Neural cell (in vitro differentiated cells): ENCODE measurements at regions not wholly inside any gene's neighbourhood (a gene's known extent, or its start where the extent isn't known, plus 50 kb on each side); places are given as distances from the start of the nearest gene placed in this dataset.

ENCODE experiments used
- H2AFZ ChIP-seq: fragments of 200-600, 300-800 bp; sonication (generic), shearing (Covaris generic); 2 replicates; pipeline ENCODE4 v1.6.0; 2014; ENCODE audit warnings: low read depth, mild to moderate bottlenecking, antibody characterized with exemption, low read length, moderate library complexity
- H3F3A ChIP-seq: fragments of 200-600 bp; shearing (Covaris generic); 2 replicates; pipeline ENCODE4 v1.6.1; 2016; ENCODE audit warnings: mild to moderate bottlenecking, moderate library complexity, mixed read lengths, antibody characterized with exemption, low read length; ENCODE audit not compliant: insufficient read depth, poor library complexity, severe bottlenecking
- H3K27ac ChIP-seq: fragments of 200-600, 300-800 bp; sonication (generic), shearing (Covaris generic); 2 replicates; pipeline ENCODE4 v1.5.1; 2014; ENCODE audit warnings: mild to moderate bottlenecking, low read length, moderate library complexity
- H3K27me3 ChIP-seq: fragments of 300-800, 200-600 bp; sonication (generic), shearing (Covaris generic); 2 replicates; pipeline ENCODE4 v1.6.0; 2014; ENCODE audit warnings: mild to moderate bottlenecking, low read depth, low read length, moderate library complexity; ENCODE audit not compliant: insufficient read depth
- H3K36me3 ChIP-seq: fragments of 300-800, 200-600 bp; sonication (generic), shearing (Covaris generic); 2 replicates; pipeline ENCODE4 v1.5.1; 2014; ENCODE audit warnings: mild to moderate bottlenecking, antibody characterized with exemption, low read length, moderate library complexity; ENCODE audit not compliant: insufficient read depth
- H3K4me2 ChIP-seq: fragments of 300-800, 200-600 bp; sonication (generic), shearing (Covaris generic); 2 replicates; pipeline ENCODE4 v1.6.0; 2014; ENCODE audit warnings: mild to moderate bottlenecking, low read length
- H3K4me3 ChIP-seq: fragments of 300-800, 200-600 bp; sonication (generic), shearing (Covaris generic); 2 replicates; pipeline ENCODE4 v1.5.1; 2014; ENCODE audit warnings: mild to moderate bottlenecking, low read length, moderate library complexity
- H3K79me2 ChIP-seq: fragments of 200-600 bp; shearing (Covaris generic); replicated peaks from 2 replicates; pipeline ENCODE4 v1.6.0; 2014; ENCODE audit warnings: mild to moderate bottlenecking, low read length, moderate library complexity; ENCODE audit not compliant: insufficient read depth
- H3K9ac ChIP-seq: fragments of 300-800, 200-600 bp; sonication (generic), shearing (Covaris generic); 2 replicates; pipeline ENCODE4 v1.6.1; 2016; ENCODE audit warnings: mild to moderate bottlenecking, low read length, mixed read lengths
- H3K9me2 ChIP-seq: fragments of 200-600 bp; shearing (Covaris generic); 2 replicates; pipeline ENCODE4 v1.6.1; 2016; ENCODE audit warnings: mild to moderate bottlenecking, low read length, mixed read lengths; ENCODE audit not compliant: insufficient read depth
- H3K9me3 ChIP-seq: fragments of 200-600, 300-800 bp; sonication (generic), shearing (Covaris generic); 2 replicates; pipeline ENCODE4 v1.6.1; 2016; ENCODE audit warnings: mild to moderate bottlenecking, mixed run types, low read length, moderate library complexity, mixed read lengths
- H4K20me1 ChIP-seq: fragments of 200-600 bp; shearing (Covaris generic); 2 replicates; pipeline ENCODE4 v1.6.1; 2016; ENCODE audit warnings: mild to moderate bottlenecking, mixed run types; ENCODE audit not compliant: insufficient read depth
- EP300 ChIP-seq: fragments of 450-650 bp; conservative IDR thresholded peaks from 2 replicates; pipeline ENCODE4 v1.6.1; 2014; ENCODE audit warnings: antibody characterized with exemption, mild to moderate bottlenecking, moderate library complexity; ENCODE audit not compliant: poor library complexity, severe bottlenecking
- EZH2 ChIP-seq: fragments of 200-600, 300-800 bp; shearing (Covaris generic), sonication (generic); IDR thresholded peaks from 2 replicates; pipeline ENCODE4 v1.6.1; 2014; ENCODE audit warnings: antibody characterized with exemption, low read length, borderline replicate concordance, mild to moderate bottlenecking; ENCODE audit not compliant: insufficient read depth, poor library complexity, severe bottlenecking
- MXI1 ChIP-seq: fragments of 450-650 bp; conservative IDR thresholded peaks from 2 replicates; pipeline ENCODE4 v1.6.1; 2014; ENCODE audit warnings: antibody characterized with exemption, mild to moderate bottlenecking; ENCODE audit not compliant: poor library complexity, severe bottlenecking
- POLR2AphosphoS5 ChIP-seq: IDR thresholded peaks from 2 replicates; pipeline ENCODE4 v1.6.1; 2012
- RAD21 ChIP-seq: fragments of 450-650 bp; conservative IDR thresholded peaks from 2 replicates; pipeline ENCODE4 v1.6.1; 2014; ENCODE audit warnings: antibody characterized with exemption, mild to moderate bottlenecking, moderate library complexity
- SMC3 ChIP-seq: fragments of 450-650 bp; conservative IDR thresholded peaks from 2 replicates; pipeline ENCODE4 v1.6.1; 2014; ENCODE audit warnings: antibody characterized with exemption, mild to moderate bottlenecking, moderate library complexity; ENCODE audit not compliant: poor library complexity
- TAF1 ChIP-seq: IDR thresholded peaks from 2 replicates; pipeline ENCODE4 v1.6.1; 2012; ENCODE audit warnings: low read depth
- TF ChIP-seq, protein P1 (sequence below): fragments of 450-650 bp; IDR thresholded peaks from 2 replicates; pipeline ENCODE4 v1.5.1; 2014; ENCODE audit warnings: antibody characterized with exemption, mild to moderate bottlenecking, moderate library complexity; ENCODE audit not compliant: poor library complexity, severe bottlenecking
- TF ChIP-seq, protein P2 (sequence below): IDR thresholded peaks from 2 replicates; pipeline ENCODE4 v1.6.1; 2012; ENCODE audit warnings: borderline replicate concordance

DNA sequence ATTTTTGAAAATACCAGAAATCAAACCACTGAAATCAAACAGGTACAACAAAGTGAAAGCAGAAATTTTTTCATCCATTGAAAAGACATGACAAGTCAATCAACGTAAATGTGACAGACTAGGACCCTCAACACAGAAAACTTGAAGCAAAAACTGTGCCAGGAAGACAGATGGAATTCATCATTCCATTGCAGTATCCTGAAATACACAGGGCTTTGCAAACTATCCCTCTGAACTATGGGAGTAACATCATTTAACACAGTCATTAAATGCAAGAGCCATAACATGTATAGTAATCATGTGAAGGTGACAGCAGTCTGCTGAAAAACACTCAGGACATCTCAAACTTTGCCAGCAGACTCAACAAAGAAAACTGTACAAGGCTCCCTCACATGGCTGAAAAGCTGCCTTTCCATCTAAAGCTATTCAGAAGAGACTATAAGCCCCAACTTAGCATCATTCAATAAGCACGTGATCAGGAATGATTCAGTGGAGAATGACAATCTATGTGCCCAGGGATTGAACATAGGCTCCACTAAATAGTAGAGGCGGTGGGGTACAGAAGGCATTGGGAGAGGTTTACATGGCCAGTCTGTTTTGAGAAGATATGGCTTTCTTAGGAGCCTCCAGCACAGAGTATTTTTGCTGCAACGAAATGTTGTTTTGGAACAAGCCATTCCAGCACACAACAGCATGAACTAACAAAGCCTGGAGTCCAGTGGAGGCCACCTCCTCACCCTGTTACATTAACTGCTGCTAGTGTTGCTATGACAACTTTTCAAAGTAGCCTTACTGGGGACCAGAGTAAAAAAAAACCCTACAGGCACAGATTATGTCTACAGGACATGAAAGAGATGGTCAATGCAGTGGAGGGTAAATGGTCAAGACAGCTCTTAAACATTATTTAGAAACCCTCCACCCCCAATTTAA, 274.5 kb upstream of the NOCT start:
- H3K4me2 ChIP-seq: no peak overlapping the region

DNA sequence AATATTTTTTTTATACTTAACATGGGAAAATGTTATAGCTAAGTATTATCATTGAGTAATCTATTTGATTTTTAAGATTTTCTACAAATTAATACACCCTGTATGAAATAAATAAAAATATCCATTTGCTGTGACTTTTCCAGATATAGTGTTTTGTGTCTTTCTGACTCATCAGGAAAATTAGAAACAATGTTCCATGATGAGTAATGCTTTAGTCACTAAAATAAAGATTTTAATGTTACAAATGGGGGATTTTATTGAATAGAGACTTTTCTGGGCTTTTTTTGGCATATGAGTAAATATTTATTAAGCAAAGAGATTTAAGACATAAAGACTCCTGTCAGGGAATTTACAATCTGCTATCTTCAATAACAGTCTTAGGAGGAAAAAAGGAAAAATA, 279.2 kb upstream of the NOCT start:
- H3K9me3 ChIP-seq: no peaks in the 10 kb centered on the region
- no peak overlapping the region for H3K4me2 ChIP-seq
- H3K36me3 ChIP-seq: no peaks in the 10 kb centered on the region
- no peak overlapping the region for H2AFZ ChIP-seq
- H3F3A ChIP-seq: no peaks in the 10 kb centered on the region
- no peaks in the 10 kb centered on the region for H4K20me1 ChIP-seq
- H3K27ac ChIP-seq: no peak overlapping the region
- H3K79me2 ChIP-seq: no peaks in the 10 kb centered on the region
- TF ChIP-seq POLR2AphosphoS5 (no peak), TAF1 (no peak)
- H3K27me3 ChIP-seq: no peaks in the 10 kb centered on the region
- H3K9me2 ChIP-seq: no peaks in the 10 kb centered on the region
- no peak overlapping the region for H3K4me3 ChIP-seq
- H3K9ac ChIP-seq: no peak overlapping the region

More for the DNA sequence above, 274.5 kb upstream of the NOCT start:
- Histone ChIP-seq H3K79me2 (no peaks in the 10 kb centered on the region), H4K20me1 (no peaks in the 10 kb centered on the region), H3K9me3 (no peaks in the 10 kb centered on the region), H3K36me3 (no peaks in the 10 kb centered on the region), H3K9me2 (no peaks in the 10 kb centered on the region), H3K27me3 (no peaks in the 10 kb centered on the region), H3K4me3 (no peak overlapping the region), H3K9ac (no peak overlapping the region), H3K27ac (no peak overlapping the region), H3F3A (no peaks in the 10 kb centered on the region), H2AFZ (no peak overlapping the region)
- TF ChIP-seq SMC3 (no peak), RAD21 (no peak), EP300 (no peak), MXI1 (no peak)
- TF ChIP-seq, protein P1, sequence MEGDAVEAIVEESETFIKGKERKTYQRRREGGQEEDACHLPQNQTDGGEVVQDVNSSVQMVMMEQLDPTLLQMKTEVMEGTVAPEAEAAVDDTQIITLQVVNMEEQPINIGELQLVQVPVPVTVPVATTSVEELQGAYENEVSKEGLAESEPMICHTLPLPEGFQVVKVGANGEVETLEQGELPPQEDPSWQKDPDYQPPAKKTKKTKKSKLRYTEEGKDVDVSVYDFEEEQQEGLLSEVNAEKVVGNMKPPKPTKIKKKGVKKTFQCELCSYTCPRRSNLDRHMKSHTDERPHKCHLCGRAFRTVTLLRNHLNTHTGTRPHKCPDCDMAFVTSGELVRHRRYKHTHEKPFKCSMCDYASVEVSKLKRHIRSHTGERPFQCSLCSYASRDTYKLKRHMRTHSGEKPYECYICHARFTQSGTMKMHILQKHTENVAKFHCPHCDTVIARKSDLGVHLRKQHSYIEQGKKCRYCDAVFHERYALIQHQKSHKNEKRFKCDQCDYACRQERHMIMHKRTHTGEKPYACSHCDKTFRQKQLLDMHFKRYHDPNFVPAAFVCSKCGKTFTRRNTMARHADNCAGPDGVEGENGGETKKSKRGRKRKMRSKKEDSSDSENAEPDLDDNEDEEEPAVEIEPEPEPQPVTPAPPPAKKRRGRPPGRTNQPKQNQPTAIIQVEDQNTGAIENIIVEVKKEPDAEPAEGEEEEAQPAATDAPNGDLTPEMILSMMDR: no peak

DNA sequence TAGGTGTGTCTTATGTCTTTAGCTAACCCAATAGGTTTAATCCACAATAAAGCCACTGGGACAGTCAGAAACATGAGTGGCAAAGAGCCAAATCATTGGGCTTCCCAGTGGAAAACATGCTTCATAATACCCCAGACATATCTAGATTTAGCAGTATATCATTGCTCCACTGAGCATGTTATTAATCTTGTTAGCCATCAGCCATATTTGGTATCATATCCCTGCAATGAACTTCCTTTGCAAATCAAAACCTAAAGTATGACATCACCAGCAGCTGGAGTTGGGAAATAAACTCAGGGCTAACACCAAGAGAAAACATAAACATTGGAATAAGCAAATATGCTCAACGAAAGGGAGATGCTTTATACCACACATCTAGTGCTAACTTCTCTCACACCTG, 280.8 kb upstream of the NOCT start:
- Histone ChIP-seq H4K20me1 (no peaks in the 10 kb centered on the region), H3K9ac (no peak overlapping the region), H3K27me3 (no peaks in the 10 kb centered on the region), H3F3A (no peaks in the 10 kb centered on the region), H3K4me2 (no peak overlapping the region), H3K9me2 (no peaks in the 10 kb centered on the region), H2AFZ (no peak overlapping the region), H3K27ac (no peak overlapping the region), H3K4me3 (no peak overlapping the region), H3K36me3 (no peaks in the 10 kb centered on the region), H3K79me2 (no peaks in the 10 kb centered on the region), H3K9me3 (no peaks in the 10 kb centered on the region)
- TF ChIP-seq, protein P1: no peak
- TF ChIP-seq RAD21 (no peak), POLR2AphosphoS5 (no peak), EP300 (no peak), MXI1 (no peak), EZH2 (no peak), TAF1 (no peak)
- TF ChIP-seq, protein P2, sequence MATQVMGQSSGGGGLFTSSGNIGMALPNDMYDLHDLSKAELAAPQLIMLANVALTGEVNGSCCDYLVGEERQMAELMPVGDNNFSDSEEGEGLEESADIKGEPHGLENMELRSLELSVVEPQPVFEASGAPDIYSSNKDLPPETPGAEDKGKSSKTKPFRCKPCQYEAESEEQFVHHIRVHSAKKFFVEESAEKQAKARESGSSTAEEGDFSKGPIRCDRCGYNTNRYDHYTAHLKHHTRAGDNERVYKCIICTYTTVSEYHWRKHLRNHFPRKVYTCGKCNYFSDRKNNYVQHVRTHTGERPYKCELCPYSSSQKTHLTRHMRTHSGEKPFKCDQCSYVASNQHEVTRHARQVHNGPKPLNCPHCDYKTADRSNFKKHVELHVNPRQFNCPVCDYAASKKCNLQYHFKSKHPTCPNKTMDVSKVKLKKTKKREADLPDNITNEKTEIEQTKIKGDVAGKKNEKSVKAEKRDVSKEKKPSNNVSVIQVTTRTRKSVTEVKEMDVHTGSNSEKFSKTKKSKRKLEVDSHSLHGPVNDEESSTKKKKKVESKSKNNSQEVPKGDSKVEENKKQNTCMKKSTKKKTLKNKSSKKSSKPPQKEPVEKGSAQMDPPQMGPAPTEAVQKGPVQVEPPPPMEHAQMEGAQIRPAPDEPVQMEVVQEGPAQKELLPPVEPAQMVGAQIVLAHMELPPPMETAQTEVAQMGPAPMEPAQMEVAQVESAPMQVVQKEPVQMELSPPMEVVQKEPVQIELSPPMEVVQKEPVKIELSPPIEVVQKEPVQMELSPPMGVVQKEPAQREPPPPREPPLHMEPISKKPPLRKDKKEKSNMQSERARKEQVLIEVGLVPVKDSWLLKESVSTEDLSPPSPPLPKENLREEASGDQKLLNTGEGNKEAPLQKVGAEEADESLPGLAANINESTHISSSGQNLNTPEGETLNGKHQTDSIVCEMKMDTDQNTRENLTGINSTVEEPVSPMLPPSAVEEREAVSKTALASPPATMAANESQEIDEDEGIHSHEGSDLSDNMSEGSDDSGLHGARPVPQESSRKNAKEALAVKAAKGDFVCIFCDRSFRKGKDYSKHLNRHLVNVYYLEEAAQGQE: no peak
